GM12878 (cell line): ENCODE measurements at regions not wholly inside any gene's neighbourhood (a gene's known extent, or its start where the extent isn't known, plus 50 kb on each side); places are given as distances from the start of the nearest gene placed in this dataset.

Experiments
- ATAC-seq: fragments of 200-7000 bp; cut with Tn5 transposase; 3 replicates; pipeline ENCODE4 v1.9.1; 2020; ENCODE audit warnings: mild to moderate bottlenecking, moderate library complexity
- BruUV-seq: library from RNA; stranded (reverse); fragments of 400-500 nt; replicated peaks from 2 replicates; lab custom pipeline; 2021; lab: Mats Ljungman, UMichigan
- CTCF ChIA-PET: fragments of 300-600 bp; sonication (Branson Sonifier 250); formaldehyde crosslinking; extraction: SDS; loops from one replicate; lab custom pipeline; 2021; ENCODE audit warnings: inconsistent platforms; lab: Yijun Ruan, JAX
- POLR2A ChIA-PET: fragments of 350-600 bp; formaldehyde crosslinking; extraction: SDS; loops from one replicate; lab custom pipeline; 2021; ENCODE audit warnings: inconsistent platforms; lab: Charles Lee
- RAD21 ChIA-PET: fragments of 300-600 bp; sonication (Branson Sonifier 250); formaldehyde crosslinking; loops from one replicate; lab custom pipeline; 2023; ENCODE audit warnings: antibody characterized with exemption; ENCODE audit not compliant: unreplicated experiment; lab: Charles Lee
- SMC1A ChIA-PET: fragments of 300-600 bp; sonication (Branson Sonifier 250); formaldehyde crosslinking; loops from one replicate; lab custom pipeline; 2023; ENCODE audit not compliant: unreplicated experiment, uncharacterized antibody; lab: Charles Lee
- DNase-seq: peaks from one replicate; pipeline ENCODE4 v3.0.0-alpha.2; 2011; ENCODE audit warnings: low read depth, low spot score
- FAIRE-seq: peaks from 3 replicates; lab custom pipeline; 2011; peaks lifted over from hg19 to GRCh38; lab: Jason Lieb, UNC
- H2AFZ ChIP-seq: 2 replicates; pipeline ENCODE4 v1.6.0; 2011; ENCODE audit warnings: low read depth, low read length, control low read depth; ENCODE audit not compliant: control insufficient read depth
- H3K27ac ChIP-seq: 2 replicates; pipeline ENCODE4 v1.5.1; 2011; ENCODE audit warnings: control low read depth; ENCODE audit not compliant: control insufficient read depth, insufficient read depth
- H3K27me3 ChIP-seq, 2 experiments: replicated peaks in 1 of 2; 2 replicates each; pipeline versions ENCODE4 v1.6.0 to v1.6.1; 2011; ENCODE audit warnings: low read length in 1 of 2; ENCODE audit not compliant: control insufficient read depth in 2 of 2, insufficient read depth in 2 of 2
- H3K36me3 ChIP-seq, 2 experiments: 2 replicates each; pipeline ENCODE4 v1.5.1; 2011; ENCODE audit warnings: low read length in 1 of 2; ENCODE audit not compliant: control insufficient read depth in 2 of 2, insufficient read depth in 2 of 2
- H3K4me1 ChIP-seq: 2 replicates; pipeline ENCODE4 v1.6.1; 2011; ENCODE audit warnings: mild to moderate bottlenecking, low read length, moderate library complexity, mixed read lengths; ENCODE audit not compliant: control insufficient read depth, insufficient read depth
- H3K4me2 ChIP-seq: 2 replicates; pipeline ENCODE4 v1.6.0; 2011; ENCODE audit warnings: control low read depth; ENCODE audit not compliant: control insufficient read depth, insufficient read depth
- H3K4me3 ChIP-seq: fragments of 200-600 bp; sonication (generic); 2 replicates; pipeline ENCODE4 v1.5.1; 2016
- H3K79me2 ChIP-seq: 2 replicates; pipeline ENCODE4 v1.6.0; 2011; ENCODE audit warnings: low read length; ENCODE audit not compliant: control insufficient read depth, insufficient read depth
- H3K9ac ChIP-seq: 2 replicates; pipeline ENCODE4 v1.8.0; 2011; ENCODE audit warnings: low read length, control low read depth, mixed read lengths; ENCODE audit not compliant: control insufficient read depth, insufficient read depth
- H3K9me3 ChIP-seq: replicated peaks from 3 replicates; pipeline ENCODE4 v1.5.1; 2011; ENCODE audit warnings: mild to moderate bottlenecking, low read length; ENCODE audit not compliant: control insufficient read depth, insufficient read depth
- H4K20me1 ChIP-seq: 2 replicates; pipeline ENCODE4 v1.6.0; 2011; ENCODE audit not compliant: control insufficient read depth, insufficient read depth
- ATF3 ChIP-seq: IDR thresholded peaks from 2 replicates; pipeline ENCODE4 v1.6.1; 2011; ENCODE audit warnings: low read depth, mild to moderate bottlenecking, low read length, moderate library complexity, borderline replicate concordance; ENCODE audit errors: extremely low read depth
- BCL11A ChIP-seq: IDR thresholded peaks from 2 replicates; pipeline ENCODE4 v1.6.1; 2011; ENCODE audit warnings: low read depth, low read length
- CREM ChIP-seq: IDR thresholded peaks from 2 replicates; pipeline ENCODE4 v1.6.1; 2014; ENCODE audit warnings: antibody characterized with exemption, low read depth
- FOS ChIP-seq: IDR thresholded peaks from 3 replicates; pipeline ENCODE4 v1.6.1; 2011; ENCODE audit warnings: borderline replicate concordance; ENCODE audit not compliant: insufficient read length; ENCODE audit errors: extremely low read depth
- FOXM1 ChIP-seq: IDR thresholded peaks from 2 replicates; pipeline ENCODE4 v1.6.1; 2012; ENCODE audit warnings: low read depth, mild to moderate bottlenecking, inconsistent platforms, low read length, moderate library complexity
- HDAC2 ChIP-seq: fragments of 200-600 bp; sonication (generic); IDR thresholded peaks from 2 replicates; pipeline ENCODE4 v1.6.1; 2017
- IRF4 ChIP-seq: IDR thresholded peaks from 2 replicates; pipeline ENCODE4 v1.6.1; 2011; ENCODE audit warnings: low read depth, low read length
- JUNB ChIP-seq: IDR thresholded peaks from 2 replicates; pipeline ENCODE4 v1.6.1; 2016; ENCODE audit warnings: antibody characterized with exemption, mild to moderate bottlenecking
- JUND ChIP-seq: IDR thresholded peaks from 2 replicates; pipeline ENCODE4 v1.6.1; 2012; ENCODE audit warnings: low read depth, mild to moderate bottlenecking, low read length, improper control_type of control experiment, moderate library complexity
- PRDM15 ChIP-seq: fragments of 450-650 bp; formaldehyde crosslinking; IDR thresholded peaks from 2 replicates; pipeline ENCODE4 v1.4.0; 2020; ENCODE audit warnings: mild to moderate bottlenecking, moderate library complexity
- RAD21 ChIP-seq: IDR thresholded peaks from 2 replicates; pipeline ENCODE4 v1.6.1; 2011; ENCODE audit warnings: mild to moderate bottlenecking, low read depth, low read length, moderate library complexity; ENCODE audit not compliant: insufficient read depth
- REST ChIP-seq: IDR thresholded peaks from 2 replicates; pipeline ENCODE4 v1.6.1; 2012; ENCODE audit warnings: mild to moderate bottlenecking, low read depth, low read length
- SKIL ChIP-seq: fragments of 450-650 bp; IDR thresholded peaks from 2 replicates; pipeline ENCODE4 v1.6.1; 2017; ENCODE audit warnings: mild to moderate bottlenecking, low read depth, inconsistent platforms; ENCODE audit not compliant: poor library complexity, severe bottlenecking
- SREBF2 ChIP-seq: IDR thresholded peaks from 2 replicates; pipeline ENCODE4 v1.6.1; 2012; ENCODE audit warnings: mild to moderate bottlenecking, low read length
- YBX1 ChIP-seq: fragments of 450-650 bp; IDR thresholded peaks from 2 replicates; pipeline ENCODE4 v1.6.1; 2016; ENCODE audit warnings: antibody characterized with exemption
- ZZZ3 ChIP-seq: IDR thresholded peaks from 2 replicates; pipeline ENCODE4 v1.6.1; 2011; ENCODE audit warnings: low read depth; ENCODE audit not compliant: control insufficient read depth, insufficient read length
- WGBS: methylation state at CpG from one replicate; pipeline ENCODE4 v1.1.6; 2016; ENCODE audit warnings: low lambda C conversion rate; ENCODE audit not compliant: insufficient replicate concordance, insufficient coverage; ENCODE audit errors: missing lambda C conversion rate; 5-methylcytosine and 5-hydroxymethylcytosine counted together
- in situ Hi-C: fragments of 300-500 bp; cut with MboI; formaldehyde crosslinking; loops from 9 replicates; pipeline ENCODE4 v1.14.3; 2018; ENCODE audit warnings: mixed read lengths
- intact Hi-C: fragments of 100-400 bp; cut with micrococcal nuclease; formaldehyde crosslinking; loops from one replicate; pipeline ENCODE4 v1.14.2; 2022; ENCODE audit not compliant: unreplicated experiment

- CTCF ChIA-PET = interaction anchor here (0.6 to 2.3 kb wide), 6 partner anchors 8 to 296 kb away, joined by 3 to 10 read pairs (median 3); no protein-coding TSS in a partner anchor
- TF ChIP-seq ATF3 (no peak), SKIL (no peak), RAD21 (no peak), ZZZ3 (no peak), BCL11A (no peak), IRF4 (no peak), FOXM1 (no peak), FOS (no peak), PRDM15 (CRISPR knock-in tag) (no peak), CREM (no peak), JUND (no peak), JUNB (no peak), YBX1 (no peak), SREBF2 (no peak), REST (no peak), HDAC2 (no peak)
Measured at GRCh38 chr14:71411738-71412137, 504.5 kb downstream of the PCNX1 start.

More at GRCh38 chr14:71411738-71412137, 504.5 kb downstream of the PCNX1 start:
- peaks cover 2 to 8% of the 10 kb centered on the region in 2 experiments; a peak in 3 of 4 replicates for H3K36me3 ChIP-seq
- peaks cover 45% of the 10 kb centered on the region for H3K79me2 ChIP-seq
- ChIA-PET POLR2A (interaction anchor here (1.0 to 2.1 kb wide), 2 partner anchors 13 to 18 kb away, joined by 4 to 5 read pairs; no protein-coding TSS in a partner anchor), SMC1A (interaction anchor here (1.1 to 3.1 kb wide), 11 partner anchors 8 to 180 kb away, joined by 3 to 14 read pairs (median 6); no protein-coding TSS in a partner anchor), RAD21 (interaction anchor here (0.7 to 2.6 kb wide), 3 partner anchors 13 to 84 kb away, joined by 4 to 11 read pairs (median 4); no protein-coding TSS in a partner anchor)
- no peak overlapping the region for H3K4me3 ChIP-seq
- no peak overlapping the region for H3K9ac ChIP-seq
- 98% methylated on average over 3 of the region's 3 CpGs for WGBS
- H2AFZ ChIP-seq = no peak overlapping the region
- DNase-seq = no peak
- intact Hi-C loops = no loop called here
- in situ Hi-C loops = no loop called here
- FAIRE-seq = no peak
- no peaks in the 10 kb centered on the region; the same call in 1 of the 2 replicates for H3K4me1 ChIP-seq
- H3K27ac ChIP-seq = no peak overlapping the region
- no peaks in the 10 kb centered on the region for H4K20me1 ChIP-seq
- peaks cover 2% of the 10 kb centered on the region; the same call in 2 of the 3 replicates for H3K9me3 ChIP-seq
- no peak overlapping the region for H3K4me2 ChIP-seq
- ATAC-seq = no peak
- BruUV-seq = no TSS peak
- H3K27me3 ChIP-seq = no peaks in the 10 kb centered on the region
